IMR-90 (cell line): ENCODE measurements at regions not wholly inside any gene's neighbourhood (a gene's known extent, or its start where the extent isn't known, plus 50 kb on each side); places are given as distances from the start of the nearest gene placed in this dataset.

Experiments used
- ATAC-seq: fragments of 200-7000 bp; cut with Tn5 transposase; 2 replicates; pipeline ENCODE4 v1.9.1; 2020; ENCODE audit warnings: low read depth, mild to moderate bottlenecking, moderate library complexity
- BruUV-seq: library from RNA; stranded (reverse); fragments of 400-500 nt; replicated peaks from 2 replicates; lab custom pipeline; 2021; lab: Mats Ljungman, UMichigan
- CTCF ChIA-PET: fragments of 300-600 bp; formaldehyde crosslinking; extraction: SDS; loops from one replicate; lab custom pipeline; 2021; ENCODE audit warnings: antibody characterized with exemption; lab: Yijun Ruan, JAX
- POLR2A ChIA-PET: fragments of 300-600 bp; sonication (Branson Sonifier 250); formaldehyde crosslinking; loops from one replicate; lab custom pipeline; 2022; ENCODE audit warnings: antibody characterized with exemption; ENCODE audit not compliant: unreplicated experiment; lab: Charles Lee
- DNase-seq: peaks from one replicate; pipeline ENCODE4 v3.0.0; 2013
- H2AFZ ChIP-seq: replicated peaks from 2 replicates; pipeline ENCODE3; 2013; ENCODE audit warnings: low read length, mild to moderate bottlenecking; ENCODE audit not compliant: poor library complexity
- H2AK5ac ChIP-seq: 2 replicates; pipeline ENCODE4 v1.6.1; 2013; ENCODE audit warnings: low read depth, low read length, inconsistent platforms
- H2AK9ac ChIP-seq: replicated peaks from 2 replicates; pipeline ENCODE3; 2013; ENCODE audit warnings: mild to moderate bottlenecking, low read depth, low read length, moderate library complexity; ENCODE audit not compliant: poor library complexity
- H2BK120ac ChIP-seq: 2 replicates; pipeline ENCODE4 v1.6.1; 2013; ENCODE audit warnings: low read depth, low read length, inconsistent platforms
- H2BK15ac ChIP-seq: 3 replicates; pipeline ENCODE4 v1.6.1; 2013; ENCODE audit warnings: low read depth, low read length, inconsistent platforms
- H2BK20ac ChIP-seq: 2 replicates; pipeline ENCODE4 v1.6.1; 2013; ENCODE audit warnings: low read depth, mild to moderate bottlenecking, inconsistent platforms, low read length, moderate library complexity
- H2BK5ac ChIP-seq: 2 replicates; pipeline ENCODE4 v1.6.1; 2013; ENCODE audit warnings: mild to moderate bottlenecking, low read depth, low read length, inconsistent platforms; ENCODE audit not compliant: poor library complexity, severe bottlenecking
- H3K14ac ChIP-seq: replicated peaks from 2 replicates; pipeline ENCODE4 v1.6.1; 2013; ENCODE audit warnings: low read depth, low read length, inconsistent platforms
- H3K18ac ChIP-seq: 2 replicates; pipeline ENCODE4 v1.6.1; 2013; ENCODE audit warnings: low read depth, low read length, control low read depth
- H3K23ac ChIP-seq: 2 replicates; pipeline ENCODE4 v1.6.1; 2013; ENCODE audit warnings: low read depth, low read length, inconsistent platforms
- H3K27ac ChIP-seq: 2 replicates; pipeline ENCODE4 v1.5.1; 2013; ENCODE audit warnings: mild to moderate bottlenecking, control low read depth, low read length; ENCODE audit not compliant: insufficient read depth
- H3K27me3 ChIP-seq: 2 replicates; pipeline ENCODE4 v1.6.1; 2013; ENCODE audit warnings: low read length; ENCODE audit not compliant: control insufficient read depth, insufficient read depth
- H3K36me3 ChIP-seq: 2 replicates; pipeline ENCODE4 v1.6.1; 2013; ENCODE audit warnings: low read length, mixed read lengths; ENCODE audit not compliant: control insufficient read depth, insufficient read depth
- H3K4ac ChIP-seq: 2 replicates; pipeline ENCODE4 v1.6.1; 2013; ENCODE audit warnings: low read depth, low read length, inconsistent platforms
- H3K4me1 ChIP-seq: 2 replicates; pipeline ENCODE4 v1.6.1; 2013; ENCODE audit warnings: low read length, mixed read lengths; ENCODE audit not compliant: control insufficient read depth, insufficient read depth
- H3K4me2 ChIP-seq: 2 replicates; pipeline ENCODE4 v1.6.1; 2013; ENCODE audit warnings: low read depth, mild to moderate bottlenecking, control low read depth, low read length, moderate library complexity
- H3K4me3 ChIP-seq: 2 replicates; pipeline ENCODE4 v1.5.1; 2013; ENCODE audit warnings: low read depth, mild to moderate bottlenecking, control low read depth, low read length, moderate library complexity; ENCODE audit not compliant: insufficient read depth
- H3K56ac ChIP-seq: 2 replicates; pipeline ENCODE4 v1.6.1; 2013; ENCODE audit warnings: low read length, inconsistent platforms; ENCODE audit not compliant: insufficient read depth; ENCODE audit errors: extremely low read depth
- H3K79me1 ChIP-seq, 2 experiments: 2 replicates each; pipeline ENCODE4 v1.6.1; 2013; ENCODE audit warnings: low read length in 2 of 2, inconsistent platforms in 1 of 2, low read depth in 1 of 2
- H3K9ac ChIP-seq: 2 replicates; pipeline ENCODE4 v1.6.1; 2013; ENCODE audit warnings: low read depth, low read length, control low read depth
- H3K9me1 ChIP-seq: 2 replicates; pipeline ENCODE4 v1.6.1; 2013; ENCODE audit warnings: low read length, inconsistent platforms; ENCODE audit not compliant: insufficient read depth
- H3K9me3 ChIP-seq: 2 replicates; pipeline ENCODE4 v1.6.1; 2013; ENCODE audit warnings: low read length; ENCODE audit not compliant: control insufficient read depth, insufficient read depth
- H4K20me1 ChIP-seq: 2 replicates; pipeline ENCODE4 v1.6.1; 2013; ENCODE audit warnings: low read length, inconsistent platforms; ENCODE audit not compliant: insufficient read depth
- H4K5ac ChIP-seq: 2 replicates; pipeline ENCODE4 v1.6.1; 2013; ENCODE audit warnings: mild to moderate bottlenecking, low read depth, low read length, control low read depth
- H4K8ac ChIP-seq, 2 experiments: 2 replicates each; pipeline ENCODE4 v1.6.1; 2013; ENCODE audit warnings: low read depth in 2 of 2, low read length in 2 of 2, control low read depth in 1 of 2, inconsistent platforms in 1 of 2
- H4K91ac ChIP-seq: 2 replicates; pipeline ENCODE4 v1.6.1; 2013; ENCODE audit warnings: low read depth, low read length, inconsistent platforms; ENCODE audit not compliant: insufficient read depth
- CEBPB ChIP-seq: IDR thresholded peaks from 2 replicates; pipeline ENCODE4 v1.6.1; 2012; ENCODE audit warnings: low read depth, low read length, improper control_type of control experiment
- MXI1 ChIP-seq: IDR thresholded peaks from 2 replicates; pipeline ENCODE4 v1.6.1; 2012; ENCODE audit warnings: low read depth, mild to moderate bottlenecking, low read length, moderate library complexity, borderline replicate concordance
- RAD21 ChIP-seq: IDR thresholded peaks from 2 replicates; pipeline ENCODE4 v1.6.1; 2012; ENCODE audit warnings: low read length, improper control_type of control experiment
- RCOR1 ChIP-seq: IDR thresholded peaks from 2 replicates; pipeline ENCODE4 v1.6.1; 2012; ENCODE audit warnings: mild to moderate bottlenecking, low read length, improper control_type of control experiment; ENCODE audit not compliant: insufficient replicate concordance
- WGBS, 2 experiments: methylation state at CpG; one replicate each; pipeline versions ENCODE4 v1.1.5 to v1.1.7; 2013; ENCODE audit warnings: missing lambda C conversion rate in 2 of 2; ENCODE audit not compliant: insufficient read length in 1 of 2; ENCODE audit errors: extremely low coverage in 2 of 2; 5-methylcytosine and 5-hydroxymethylcytosine counted together
- dilution Hi-C: fragments of 300-500 bp; cut with HindIII; formaldehyde crosslinking; loops from one replicate; pipeline ENCODE4 v1.14.3; 2018; ENCODE audit warnings: low sequenced_read_pairs; ENCODE audit not compliant: unreplicated experiment
- in situ Hi-C: fragments of 300-500 bp; cut with MboI; formaldehyde crosslinking; loops from 3 replicates; pipeline ENCODE4 v1.14.3; 2019; ENCODE audit warnings: low sequenced_read_pairs, inconsistent platforms, mixed read lengths
- intact Hi-C: fragments of 100-400 bp; cut with micrococcal nuclease; formaldehyde crosslinking; loops from 2 replicates; pipeline ENCODE4 v1.10.0; 2022
- TF ChIP-seq, protein P1 (sequence below): fragments of 150-350 bp; IDR thresholded peaks from 2 replicates; pipeline ENCODE4 v1.6.1; 2016; ENCODE audit warnings: low read depth, mild to moderate bottlenecking, low read length, moderate library complexity, borderline replicate concordance

DNA sequence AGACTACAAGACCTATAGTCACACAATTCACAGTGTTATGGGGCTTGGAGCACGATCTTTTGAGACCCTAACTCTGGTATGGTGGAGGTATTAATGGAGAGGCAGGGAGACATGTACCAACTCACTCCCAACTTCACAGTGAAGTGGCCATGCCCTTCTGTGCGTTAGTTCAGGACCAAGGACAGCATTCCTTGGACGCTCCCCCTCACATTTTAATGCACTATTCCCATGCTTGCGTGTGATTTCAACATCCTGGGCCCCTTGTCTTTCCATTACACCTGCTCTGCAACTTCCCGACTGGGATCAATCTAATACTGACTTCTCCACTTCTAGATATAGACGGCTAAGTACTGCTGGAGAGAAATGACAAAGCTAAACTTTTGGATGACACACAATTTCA, 72.7 kb downstream of the PLCE1 start:
- peak; percentile 65 for DNase-seq
- Histone ChIP-seq H2BK120ac (no peak overlapping the region), H3K27ac (no peak overlapping the region), H3K9me1 (no peaks in the 10 kb centered on the region), H3K36me3 (no peaks in the 10 kb centered on the region), H3K56ac (no peak overlapping the region), H3K4ac (no peak overlapping the region), H4K8ac (no peak overlapping the region), H2BK5ac (no peak overlapping the region), H3K23ac (no peak overlapping the region), H3K9me3 (no peaks in the 10 kb centered on the region), H3K4me2 (no peak overlapping the region), H3K27me3 (peaks cover 2% of the 10 kb centered on the region; the same call in 1 of the 2 replicates), H3K4me3 (no peak overlapping the region), H2BK15ac (no peak overlapping the region), H4K5ac (no peak overlapping the region), H2AK5ac (no peak overlapping the region), H2AFZ (no peak overlapping the region), H3K79me1 (no peaks in the 10 kb centered on the region), H4K20me1 (no peaks in the 10 kb centered on the region), H3K14ac (no peak overlapping the region), H2AK9ac (no peak overlapping the region), H3K9ac (no peak overlapping the region), H2BK20ac (no peak overlapping the region), H3K4me1 (no peaks in the 10 kb centered on the region), H4K91ac (no peak overlapping the region), H3K18ac (no peak overlapping the region)
- BruUV-seq, result no TSS peak
- ChIA-PET POLR2A (no interaction called here), CTCF (interaction anchor here (0.6 kb wide), 1 partner anchor 44 kb away, joined by 3 read pairs; no protein-coding TSS in a partner anchor)
- TF ChIP-seq RCOR1, result peak; percentile 90
- TF ChIP-seq MXI1, result peak; percentile 83
- TF ChIP-seq, protein P1, sequence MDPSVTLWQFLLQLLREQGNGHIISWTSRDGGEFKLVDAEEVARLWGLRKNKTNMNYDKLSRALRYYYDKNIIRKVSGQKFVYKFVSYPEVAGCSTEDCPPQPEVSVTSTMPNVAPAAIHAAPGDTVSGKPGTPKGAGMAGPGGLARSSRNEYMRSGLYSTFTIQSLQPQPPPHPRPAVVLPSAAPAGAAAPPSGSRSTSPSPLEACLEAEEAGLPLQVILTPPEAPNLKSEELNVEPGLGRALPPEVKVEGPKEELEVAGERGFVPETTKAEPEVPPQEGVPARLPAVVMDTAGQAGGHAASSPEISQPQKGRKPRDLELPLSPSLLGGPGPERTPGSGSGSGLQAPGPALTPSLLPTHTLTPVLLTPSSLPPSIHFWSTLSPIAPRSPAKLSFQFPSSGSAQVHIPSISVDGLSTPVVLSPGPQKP, result no peak
- peak; percentile 68 for TF ChIP-seq CEBPB
- peak; percentile 21; the same call in 1 of the 2 replicates for TF ChIP-seq RAD21
- in situ Hi-C loops (loop anchor here (25.0 kb wide), 1 partner anchor 371 kb away; no protein-coding TSS in a partner anchor), intact Hi-C loops (no loop called here), dilution Hi-C loops (no loop called here)
- ATAC-seq, result peak; percentile 63
- WGBS, 2 experiments, result 0% methylated on average over 1 of the region's 6 CpGs; no CpG with 5 or more reads in 1 of the 2 experiments
